OCI-M1 (cell line): ENCODE measurements at regions not wholly inside any gene's neighbourhood (a gene's known extent, or its start where the extent isn't known, plus 50 kb on each side); places are given as distances from the start of the nearest gene placed in this dataset.

ENCODE experiments used
- DNase-seq: peaks from one replicate; lab custom pipeline; 2025; lab: John Stamatoyannopoulos, UW

DNA sequence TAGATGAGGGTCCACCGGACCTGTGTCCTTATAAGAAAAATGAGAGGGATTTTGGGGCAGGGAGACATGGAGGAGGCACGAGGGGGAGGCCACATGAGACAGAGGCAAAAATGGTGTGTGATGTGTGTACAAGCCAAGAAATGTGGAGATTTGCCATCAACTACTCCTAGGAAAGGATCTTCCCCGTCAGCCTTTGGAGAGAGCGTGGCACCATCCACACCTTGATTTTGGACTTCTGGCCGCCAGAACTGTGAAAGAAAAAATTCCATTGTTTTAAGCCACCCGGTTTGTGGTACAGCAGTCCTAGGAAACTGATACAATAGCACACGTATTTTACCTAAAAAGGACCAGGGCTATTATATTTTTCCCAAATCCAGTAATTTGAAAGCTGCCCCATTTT lies 829.0 kb upstream of the SALL3 start:
- DNase-seq, result no peak

DNA sequence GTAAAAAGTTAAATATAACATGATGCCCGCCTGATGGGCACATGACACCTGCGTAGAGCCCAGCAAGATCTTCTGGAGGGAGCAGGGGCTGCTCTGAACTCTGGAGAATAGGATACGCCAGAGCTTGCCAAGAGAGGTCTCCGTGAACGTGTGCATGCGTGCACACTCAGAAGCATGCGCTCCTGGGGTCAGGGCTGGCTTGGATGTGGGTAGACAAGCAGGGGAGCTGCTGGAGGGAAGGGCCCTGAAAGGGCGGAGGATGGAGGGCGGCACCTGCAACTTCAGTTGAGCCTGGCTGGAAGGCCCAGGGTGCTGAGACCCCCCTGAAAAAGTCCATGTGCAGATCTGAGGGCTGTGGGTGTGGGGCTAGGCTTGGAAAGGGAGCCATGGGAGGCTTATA lies 828.4 kb upstream of the SALL3 start:
- DNase-seq, result no peak

- no peak for DNase-seq
These were observed 827.5 kb upstream of the SALL3 start for GRCh38 chr18:78151948-78152725.

- DNase-seq, result no peak
These were observed 826.3 kb upstream of the SALL3 start for GRCh38 chr18:78153362-78153761.

DNA sequence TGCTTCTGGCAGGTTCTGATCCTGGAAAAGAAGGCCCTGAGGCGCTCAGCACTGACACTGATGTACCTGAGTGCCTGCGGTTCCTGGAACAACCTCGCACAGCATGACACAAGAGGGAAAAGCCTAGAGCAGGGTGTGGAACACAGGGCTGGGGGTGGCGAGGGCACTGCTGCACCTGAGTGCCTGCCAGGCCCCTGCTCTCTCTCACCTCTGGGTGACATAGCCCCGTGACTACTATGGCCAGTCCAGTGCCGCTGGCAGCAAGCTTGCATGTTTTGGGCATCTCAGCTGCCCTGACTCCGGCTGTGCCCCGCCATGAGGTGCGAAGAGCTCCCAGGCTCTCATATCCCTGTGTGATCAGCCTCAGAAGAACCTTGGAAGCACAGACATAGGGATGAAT lies 825.2 kb upstream of the SALL3 start:
- no peak for DNase-seq

DNA sequence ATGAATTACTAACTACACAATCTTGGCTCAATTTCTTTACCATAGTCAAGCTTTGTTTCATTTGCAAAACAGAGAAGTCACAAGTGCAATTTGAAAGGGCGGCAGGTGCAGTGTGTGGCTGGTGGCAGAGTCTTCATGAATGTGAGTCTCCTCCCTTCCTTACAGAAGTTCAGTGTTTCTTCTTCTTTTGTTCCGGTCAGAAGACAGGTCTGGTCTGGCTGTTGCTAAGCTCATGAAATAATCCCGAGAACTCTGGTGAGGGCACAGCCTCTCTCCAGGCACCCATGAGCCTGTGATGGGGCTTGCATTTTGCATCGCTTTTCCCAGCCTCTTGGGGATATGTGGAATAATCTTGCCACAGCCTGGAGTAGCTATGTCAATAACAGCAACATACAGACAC lies 824.8 kb upstream of the SALL3 start:
- DNase-seq, result no peak

GRCh38 chr18:78156466-78156865 lies 823.2 kb upstream of the SALL3 start:
- DNase-seq, result no peak

DNA sequence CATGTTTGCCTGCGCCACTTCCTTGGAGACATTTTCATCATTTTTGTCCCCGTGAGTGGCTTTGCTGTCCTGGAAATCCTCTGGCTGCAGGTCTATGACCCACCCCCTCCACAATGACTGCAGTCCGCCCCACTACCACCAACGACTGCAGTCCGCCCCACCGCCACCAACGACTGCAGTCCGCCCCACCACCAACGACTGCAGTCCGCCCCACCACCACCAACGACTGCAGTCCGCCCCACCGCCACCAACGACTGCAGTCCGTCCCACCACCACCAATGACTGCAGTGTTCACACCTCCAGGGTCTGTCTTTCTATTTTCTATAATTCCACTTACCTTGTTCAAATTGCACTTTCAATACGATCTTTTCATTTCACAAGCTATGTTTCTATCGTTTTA lies 820.7 kb upstream of the SALL3 start:
- no peak for DNase-seq

DNA sequence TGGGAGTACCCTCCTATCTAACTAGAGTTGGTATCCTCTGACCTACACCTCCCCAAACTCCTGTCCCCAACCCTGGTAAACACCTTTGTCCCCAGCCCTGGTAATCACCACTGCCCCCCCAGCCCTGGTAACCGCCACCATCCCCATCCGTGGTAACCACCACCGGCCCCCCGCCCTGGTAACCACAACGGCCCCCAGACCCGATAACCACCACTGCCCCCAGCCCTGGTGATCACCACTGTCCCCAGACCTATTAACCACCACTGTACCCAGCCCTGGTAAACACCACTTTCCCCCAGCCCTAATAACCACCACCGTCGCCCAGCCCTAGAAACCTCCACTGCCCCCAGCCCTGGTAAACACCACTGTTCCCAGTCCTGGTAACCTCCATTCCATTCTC lies 820.2 kb upstream of the SALL3 start:
- DNase-seq, result no peak

- DNase-seq, result no peak
These were observed 818.5 kb upstream of the SALL3 start for GRCh38 chr18:78160961-78161656.

DNA sequence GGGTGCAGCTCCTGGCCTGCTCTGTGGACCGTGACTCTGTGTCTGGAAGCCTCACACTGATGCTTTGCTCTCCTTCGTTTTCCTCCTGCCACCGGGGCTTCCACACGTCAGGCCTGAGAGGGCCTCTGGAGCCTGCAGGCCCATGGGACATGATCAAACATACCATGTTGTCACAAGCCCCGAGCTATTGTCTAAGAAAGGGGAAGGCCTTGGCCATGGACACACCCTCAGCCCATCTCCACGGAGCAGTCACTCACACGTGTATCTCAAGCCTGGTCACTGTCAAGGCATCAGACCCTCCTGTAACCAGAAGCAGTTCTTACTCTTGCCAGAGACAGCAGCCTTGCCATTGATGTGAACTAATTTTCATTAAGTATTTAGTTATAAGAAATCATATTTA lies 814.1 kb upstream of the SALL3 start:
- no peak for DNase-seq

DNA sequence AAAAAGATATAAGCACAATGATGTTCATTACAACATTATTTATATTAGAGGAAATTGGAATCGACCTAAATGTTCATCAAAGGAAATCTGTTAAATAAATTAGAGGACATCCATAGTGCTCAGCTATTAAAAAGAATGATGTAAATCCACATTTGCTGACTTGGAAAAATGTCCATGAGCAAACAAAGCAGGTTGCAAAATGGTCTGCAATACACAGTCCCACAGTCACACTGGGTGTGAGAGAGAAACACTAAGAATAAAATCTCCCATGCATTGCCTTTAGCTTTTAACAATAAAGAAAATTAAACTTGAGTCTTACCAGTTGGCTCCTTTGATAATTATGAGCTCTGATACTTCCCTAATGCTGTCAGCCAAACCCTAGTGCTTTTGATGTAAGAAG lies 811.1 kb upstream of the SALL3 start:
- no peak for DNase-seq

- DNase-seq, result no peak
These were observed 810.3 kb upstream of the SALL3 start for GRCh38 chr18:78169174-78169864.

DNA sequence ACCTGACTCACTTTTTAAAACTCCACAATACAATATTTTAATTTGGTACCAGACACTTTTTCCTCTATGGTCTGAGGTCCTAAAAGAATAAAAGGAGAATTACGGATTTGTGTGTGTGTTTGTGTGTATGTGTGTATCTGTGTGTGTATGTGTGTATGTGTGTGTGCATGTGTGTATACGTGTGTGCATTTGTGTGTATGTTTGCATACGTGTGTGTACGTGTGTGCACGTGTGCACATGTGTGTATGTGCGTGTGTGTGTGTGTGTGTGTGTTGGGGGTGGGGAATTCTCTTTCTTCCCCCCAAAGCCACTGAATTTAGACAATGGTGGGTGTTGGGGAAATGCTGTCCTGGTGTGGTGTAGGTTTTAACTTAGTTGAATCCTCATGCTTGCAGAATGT lies 807.7 kb upstream of the SALL3 start:
- DNase-seq, result no peak

- no peak for DNase-seq
These were observed 804.9 kb upstream of the SALL3 start for GRCh38 chr18:78174737-78175136.

DNA sequence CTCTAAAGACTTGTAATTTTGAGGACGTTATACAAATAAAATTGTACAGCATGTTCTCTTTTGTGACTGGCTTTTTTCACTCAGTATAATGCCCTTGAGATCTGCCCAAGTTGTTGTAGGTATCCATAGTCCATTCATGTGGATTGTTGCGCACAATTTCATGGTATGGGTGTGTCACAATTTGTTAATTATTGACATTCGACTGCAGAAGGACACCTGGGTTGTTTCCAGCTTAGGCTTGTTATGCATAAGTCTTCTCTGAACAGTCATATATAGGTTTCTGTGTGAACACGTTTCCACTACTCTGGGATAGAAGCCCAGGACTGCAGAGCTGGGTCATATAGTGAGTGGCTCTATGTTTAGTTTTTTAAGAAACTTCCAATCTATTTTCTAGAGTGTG lies 800.8 kb upstream of the SALL3 start:
- DNase-seq, result no peak

GRCh38 chr18:78180741-78181140 lies 798.9 kb upstream of the SALL3 start:
- DNase-seq, result no peak

DNA sequence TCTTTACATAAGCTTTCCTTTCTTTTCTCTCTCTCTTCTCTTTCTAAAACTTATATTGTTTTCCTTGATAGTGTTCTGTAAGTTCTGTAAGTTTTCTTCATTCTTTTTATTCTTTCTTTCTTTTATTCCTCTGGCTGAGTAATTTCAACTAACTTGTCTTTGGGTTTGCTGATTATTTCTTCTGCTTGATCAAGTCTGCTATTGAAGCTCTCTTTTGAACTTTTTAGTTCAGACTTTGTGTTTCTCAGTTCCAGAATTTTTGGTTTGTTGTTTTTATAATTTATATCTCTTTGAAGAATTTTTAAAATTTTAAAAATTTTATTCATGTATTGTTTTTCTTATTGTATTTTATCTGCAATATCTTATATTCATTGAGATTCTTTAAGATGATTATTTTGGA lies 795.8 kb upstream of the SALL3 start:
- no peak for DNase-seq

GRCh38 chr18:78191276-78191675 lies 788.3 kb upstream of the SALL3 start:
- DNase-seq, result no peak

DNA sequence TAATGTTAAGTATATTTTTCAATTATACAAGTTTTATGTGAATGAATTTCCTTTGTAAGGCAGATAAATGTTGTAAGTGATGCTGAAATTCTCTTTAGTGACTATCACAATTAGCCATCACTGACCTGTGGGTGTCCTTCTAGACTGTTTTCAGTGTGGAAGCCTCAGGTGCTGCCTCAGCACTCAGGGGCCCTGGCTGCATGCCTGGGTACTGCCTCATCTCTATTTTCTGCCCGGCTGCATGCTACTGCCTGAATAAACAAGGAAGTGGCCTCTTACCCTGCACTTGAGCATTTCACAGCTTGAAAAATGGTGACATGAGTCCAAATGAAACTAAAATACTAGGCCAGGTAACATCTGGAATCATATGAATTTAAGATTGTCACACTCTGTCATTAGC lies 787.6 kb upstream of the SALL3 start:
- DNase-seq, result no peak

GRCh38 chr18:78196280-78196679 lies 783.3 kb upstream of the SALL3 start:
- no peak for DNase-seq

GRCh38 chr18:78199002-78199401 lies 780.6 kb upstream of the SALL3 start:
- DNase-seq, result no peak

DNA sequence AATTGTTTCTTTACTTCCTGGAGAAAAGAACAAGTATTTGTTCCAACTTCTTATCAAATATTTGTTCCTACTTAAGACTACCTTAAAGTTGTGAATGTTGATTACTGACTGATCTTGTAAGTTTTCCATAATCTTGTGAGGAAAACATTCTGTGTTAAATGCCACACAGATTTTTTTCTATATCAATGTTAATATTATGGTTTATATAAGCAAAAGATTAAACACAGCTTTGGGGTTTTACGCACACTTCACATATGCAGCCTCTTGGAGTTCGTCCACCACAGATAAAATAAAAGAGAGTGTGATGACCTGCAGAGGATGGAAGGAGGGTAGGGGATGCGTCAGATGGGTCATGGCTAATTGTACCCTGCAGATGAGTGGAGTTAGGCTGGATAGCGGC lies 780.0 kb upstream of the SALL3 start:
- DNase-seq, result no peak
